Upper lobe of left lung (tissue), 4 donors: ENCODE measurements at regions not wholly inside any gene's neighbourhood (a gene's known extent, or its start where the extent isn't known, plus 50 kb on each side); places are given as distances from the start of the nearest gene placed in this dataset.

Experiments
- CTCF ChIP-seq, 6 experiments: fragments of 450-650 bp in 4 of 6; fragments of 200-600 bp in 2 of 6; sonication (generic) in 2 of 6; IDR thresholded peaks; one replicate each; pipeline ENCODE4 v1.5.1; 2016 to 2019; ENCODE audit warnings: antibody characterized with exemption in 6 of 6
- EP300 ChIP-seq, 4 donors: sonication (generic); formaldehyde crosslinking; IDR thresholded peaks; one replicate each; pipeline ENCODE4 v1.5.1; 2017; ENCODE audit warnings: antibody characterized with exemption in 4 of 4, control low read depth in 2 of 4
- POLR2A ChIP-seq, 4 donors: fragments of 450-650 bp; IDR thresholded peaks; one replicate each; pipeline ENCODE4 v1.5.1; 2016 to 2017; ENCODE audit warnings: antibody characterized with exemption in 4 of 4, mild to moderate bottlenecking in 2 of 4
- POLR2AphosphoS5 ChIP-seq, 2 donors: sonication (generic); formaldehyde crosslinking; IDR thresholded peaks; one replicate each; pipeline ENCODE4 v1.5.1; 2017; ENCODE audit warnings: antibody characterized with exemption in 2 of 2

- TF ChIP-seq CTCF (IDR thresholded peaks at IDR 0.05) (no peak), EP300 (IDR thresholded peaks at IDR 0.05) (no peak), POLR2AphosphoS5 (IDR thresholded peaks at IDR 0.05) (no peak), POLR2A (IDR thresholded peaks at IDR 0.05) (no peak)
Observed at GRCh38 chr12:17802657-17803641, 287.0 kb downstream of the RERGL start.
